ENCODE measurements at regions not wholly inside any gene's neighbourhood (a gene's known extent, or its start where the extent isn't known, plus 50 kb on each side); places are given as distances from the start of the nearest gene placed in this dataset.

DNA sequence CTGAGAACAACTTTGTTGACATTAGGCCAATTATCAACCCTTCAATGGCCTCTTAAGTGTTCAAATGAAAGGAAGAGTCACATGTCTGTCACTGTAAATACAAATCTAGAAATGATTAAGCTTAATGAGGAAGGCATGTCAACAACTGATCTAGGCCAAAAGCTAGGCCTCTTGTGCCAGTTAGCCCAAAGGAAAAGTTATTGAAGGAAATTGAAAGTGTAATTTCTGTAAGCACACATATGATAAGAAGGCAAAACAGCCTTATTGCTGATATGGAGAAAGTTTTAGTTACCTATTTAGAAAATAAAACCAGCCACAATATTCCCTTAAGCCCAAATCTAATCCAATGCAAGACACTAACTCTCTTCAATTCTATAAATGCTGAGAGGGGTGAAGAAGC, 604.7 kb downstream of the SLITRK6 start:
- no peak for TF ChIP-seq FOXP2 (optimal IDR thresholded peaks at IDR 0.05; ENCODE audit: borderline replicate concordance, extremely low read depth, extremely low read length, insufficient read depth)
- TF ChIP-seq, protein P1, sequence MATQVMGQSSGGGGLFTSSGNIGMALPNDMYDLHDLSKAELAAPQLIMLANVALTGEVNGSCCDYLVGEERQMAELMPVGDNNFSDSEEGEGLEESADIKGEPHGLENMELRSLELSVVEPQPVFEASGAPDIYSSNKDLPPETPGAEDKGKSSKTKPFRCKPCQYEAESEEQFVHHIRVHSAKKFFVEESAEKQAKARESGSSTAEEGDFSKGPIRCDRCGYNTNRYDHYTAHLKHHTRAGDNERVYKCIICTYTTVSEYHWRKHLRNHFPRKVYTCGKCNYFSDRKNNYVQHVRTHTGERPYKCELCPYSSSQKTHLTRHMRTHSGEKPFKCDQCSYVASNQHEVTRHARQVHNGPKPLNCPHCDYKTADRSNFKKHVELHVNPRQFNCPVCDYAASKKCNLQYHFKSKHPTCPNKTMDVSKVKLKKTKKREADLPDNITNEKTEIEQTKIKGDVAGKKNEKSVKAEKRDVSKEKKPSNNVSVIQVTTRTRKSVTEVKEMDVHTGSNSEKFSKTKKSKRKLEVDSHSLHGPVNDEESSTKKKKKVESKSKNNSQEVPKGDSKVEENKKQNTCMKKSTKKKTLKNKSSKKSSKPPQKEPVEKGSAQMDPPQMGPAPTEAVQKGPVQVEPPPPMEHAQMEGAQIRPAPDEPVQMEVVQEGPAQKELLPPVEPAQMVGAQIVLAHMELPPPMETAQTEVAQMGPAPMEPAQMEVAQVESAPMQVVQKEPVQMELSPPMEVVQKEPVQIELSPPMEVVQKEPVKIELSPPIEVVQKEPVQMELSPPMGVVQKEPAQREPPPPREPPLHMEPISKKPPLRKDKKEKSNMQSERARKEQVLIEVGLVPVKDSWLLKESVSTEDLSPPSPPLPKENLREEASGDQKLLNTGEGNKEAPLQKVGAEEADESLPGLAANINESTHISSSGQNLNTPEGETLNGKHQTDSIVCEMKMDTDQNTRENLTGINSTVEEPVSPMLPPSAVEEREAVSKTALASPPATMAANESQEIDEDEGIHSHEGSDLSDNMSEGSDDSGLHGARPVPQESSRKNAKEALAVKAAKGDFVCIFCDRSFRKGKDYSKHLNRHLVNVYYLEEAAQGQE (IDR thresholded peaks at IDR 0.05; ENCODE audit: insufficient read depth in 1 of 2, low read depth in 2 of 2, low read length in 2 of 2), result no peak
- no peak for TF ChIP-seq POLR2AphosphoS5 (IDR thresholded peaks at IDR 0.05; ENCODE audit: low read depth, low read length)
- TF ChIP-seq SIN3A (IDR thresholded peaks at IDR 0.05; ENCODE audit: borderline replicate concordance, insufficient read depth, low read length), result no peak
- no peak for TF ChIP-seq TAF1 (IDR thresholded peaks at IDR 0.05; ENCODE audit: borderline replicate concordance, insufficient read depth, low read length)

DNA sequence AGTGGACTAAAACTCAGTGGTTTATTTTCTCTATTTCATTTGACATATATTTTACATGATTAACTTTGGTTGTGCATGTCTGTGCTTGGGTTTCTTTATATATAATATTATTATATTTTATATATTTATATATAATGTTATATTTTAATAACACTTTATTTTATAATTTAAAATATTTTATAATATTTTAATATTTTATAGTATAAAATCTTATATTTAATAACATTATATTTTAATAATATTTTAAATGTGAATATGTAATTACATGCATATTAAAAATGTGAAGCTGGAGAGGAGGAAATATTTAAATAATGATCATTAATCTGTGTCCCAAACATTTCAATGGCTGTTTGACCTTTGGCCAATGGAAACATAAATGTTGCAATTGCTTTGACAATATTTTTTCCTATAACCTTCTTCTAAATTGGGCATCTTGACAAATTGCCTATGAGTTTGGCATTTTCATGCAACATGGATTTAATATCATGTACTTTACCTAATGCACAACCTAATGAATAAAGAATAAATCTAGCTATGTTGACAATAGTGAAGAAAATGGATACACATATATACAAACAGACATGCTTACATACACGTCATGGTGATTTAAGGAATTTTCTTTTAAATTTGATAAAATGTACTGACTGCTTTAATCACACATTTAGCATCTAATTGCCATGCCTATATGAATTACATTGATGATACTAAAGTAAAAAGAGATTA, 607.1 kb downstream of the SLITRK6 start:
- TF ChIP-seq POLR2AphosphoS5 (IDR thresholded peaks at IDR 0.05; ENCODE audit: low read depth, low read length) (no peak), FOXP2 (optimal IDR thresholded peaks at IDR 0.05; ENCODE audit: borderline replicate concordance, extremely low read depth, extremely low read length, insufficient read depth) (no peak), SIN3A (IDR thresholded peaks at IDR 0.05; ENCODE audit: borderline replicate concordance, insufficient read depth, low read length) (no peak)
- TF ChIP-seq, protein P1 (IDR thresholded peaks at IDR 0.05; ENCODE audit: insufficient read depth in 1 of 2, low read depth in 2 of 2, low read length in 2 of 2), result no peak

DNA sequence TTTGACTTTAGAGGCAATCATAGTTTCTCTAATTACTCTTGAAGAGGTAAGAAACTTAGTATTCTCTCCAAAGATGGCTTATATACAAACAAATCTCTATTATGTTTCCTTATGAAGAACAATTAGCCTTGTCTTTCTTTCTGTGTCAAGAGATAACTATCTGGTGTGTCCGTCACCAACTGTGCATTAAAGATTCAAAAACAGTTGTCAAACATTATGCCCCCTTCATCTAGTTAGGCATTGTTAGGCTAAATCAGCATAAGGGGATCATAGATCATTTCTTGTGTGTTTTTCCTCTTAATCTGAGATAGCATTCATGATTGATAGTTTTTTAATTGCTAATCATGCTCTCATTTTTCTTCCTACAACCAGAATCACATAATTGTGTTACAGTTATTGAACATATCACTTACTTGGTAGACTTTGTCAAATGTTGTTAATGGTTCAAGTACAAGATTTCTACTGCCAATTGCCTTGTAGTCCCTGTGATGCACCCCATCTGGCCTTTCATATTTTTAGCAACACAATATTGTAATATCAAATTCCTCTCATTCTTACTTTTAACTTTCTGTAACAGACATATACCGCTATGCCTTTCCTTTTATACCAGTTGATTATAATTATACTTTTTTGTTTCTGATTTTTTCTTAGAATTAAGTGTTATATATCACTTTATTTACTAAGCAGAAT, 612.7 kb downstream of the SLITRK6 start:
- no peak for TF ChIP-seq SIN3A (IDR thresholded peaks at IDR 0.05; ENCODE audit: borderline replicate concordance, insufficient read depth, low read length)
- TF ChIP-seq, protein P1 (IDR thresholded peaks at IDR 0.05; ENCODE audit: insufficient read depth in 1 of 2, low read depth in 2 of 2, low read length in 2 of 2), result no peak
- TF ChIP-seq POLR2AphosphoS5 (IDR thresholded peaks at IDR 0.05; ENCODE audit: low read depth, low read length), result no peak
- TF ChIP-seq TAF1 (IDR thresholded peaks at IDR 0.05; ENCODE audit: borderline replicate concordance, insufficient read depth, low read length), result no peak
- TF ChIP-seq FOXP2 (optimal IDR thresholded peaks at IDR 0.05; ENCODE audit: borderline replicate concordance, extremely low read depth, extremely low read length, insufficient read depth), result no peak

DNA sequence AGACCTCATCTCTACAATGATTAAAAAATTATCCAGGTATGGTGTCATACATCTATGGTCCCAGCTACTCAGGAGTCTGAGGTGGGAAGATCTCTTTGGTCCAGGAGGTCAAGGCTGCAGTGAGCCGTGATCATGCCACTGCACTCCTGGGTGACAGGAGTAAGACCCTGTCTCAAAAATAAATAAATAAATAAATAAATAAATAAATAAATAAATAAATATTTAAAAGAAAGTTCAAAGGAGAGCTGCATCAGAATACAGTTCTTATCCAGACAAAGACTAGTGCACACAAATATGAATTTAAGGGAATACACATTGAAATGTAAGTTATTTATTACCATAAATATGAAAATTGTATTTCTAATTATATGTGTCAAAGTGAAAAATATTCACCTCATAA, 624.9 kb downstream of the SLITRK6 start:
- TF ChIP-seq, protein P1 (IDR thresholded peaks at IDR 0.05; ENCODE audit: insufficient read depth in 1 of 2, low read depth in 2 of 2, low read length in 2 of 2), result no peak
- no peak for TF ChIP-seq SIN3A (IDR thresholded peaks at IDR 0.05; ENCODE audit: borderline replicate concordance, insufficient read depth, low read length)
- no peak for TF ChIP-seq TAF1 (IDR thresholded peaks at IDR 0.05; ENCODE audit: borderline replicate concordance, insufficient read depth, low read length)
- no peak for TF ChIP-seq FOXP2 (optimal IDR thresholded peaks at IDR 0.05; ENCODE audit: borderline replicate concordance, extremely low read depth, extremely low read length, insufficient read depth)
- TF ChIP-seq POLR2AphosphoS5 (IDR thresholded peaks at IDR 0.05; ENCODE audit: low read depth, low read length), result no peak
